Endothelial cell of umbilical vein (primary cell): ENCODE measurements at regions not wholly inside any gene's neighbourhood (a gene's known extent, or its start where the extent isn't known, plus 50 kb on each side); places are given as distances from the start of the nearest gene placed in this dataset.

Experiments
- EZH2 ChIP-seq: IDR thresholded peaks from 2 replicates; pipeline ENCODE4 v1.6.1; 2012; ENCODE audit warnings: borderline replicate concordance, low read depth, mild to moderate bottlenecking, moderate library complexity, low read length, inconsistent platforms; ENCODE audit not compliant: severe bottlenecking
- FOS ChIP-seq: IDR thresholded peaks from 2 replicates; pipeline ENCODE4 v1.6.1; 2011; ENCODE audit warnings: mild to moderate bottlenecking, low read length, moderate library complexity, borderline replicate concordance; ENCODE audit not compliant: insufficient read depth
- JUN ChIP-seq: IDR thresholded peaks from 2 replicates; pipeline ENCODE4 v1.6.1; 2011; ENCODE audit warnings: borderline replicate concordance, low read depth; ENCODE audit not compliant: insufficient read length, insufficient read depth
- MYC ChIP-seq: IDR thresholded peaks from one replicate; pipeline ENCODE4 v1.6.1; 2011; ENCODE audit warnings: mild to moderate bottlenecking, low read depth, low read length
- POLR2A ChIP-seq: IDR thresholded peaks from 2 replicates; pipeline ENCODE4 v1.6.1; 2012; ENCODE audit warnings: low read depth, mild to moderate bottlenecking, control low read depth, low read length
- POLR2AphosphoS5 ChIP-seq: IDR thresholded peaks from 2 replicates; pipeline ENCODE4 v1.6.1; 2012; ENCODE audit warnings: low read depth, mild to moderate bottlenecking, control low read depth, low read length, moderate library complexity; ENCODE audit not compliant: insufficient read depth
- TF ChIP-seq, protein P1 (sequence below), 2 donors: IDR thresholded peaks; 1 replicate in 1 of 2; 2 replicates in 1 of 2; pipeline ENCODE4 v1.5.1; 2011; ENCODE audit warnings: low read length in 2 of 2, mild to moderate bottlenecking in 2 of 2, moderate library complexity in 2 of 2, control low read depth in 1 of 2, inconsistent platforms in 1 of 2, low read depth in 1 of 2; ENCODE audit not compliant: insufficient read depth in 1 of 2; ENCODE audit errors: extremely low read depth in 1 of 2

DNA sequence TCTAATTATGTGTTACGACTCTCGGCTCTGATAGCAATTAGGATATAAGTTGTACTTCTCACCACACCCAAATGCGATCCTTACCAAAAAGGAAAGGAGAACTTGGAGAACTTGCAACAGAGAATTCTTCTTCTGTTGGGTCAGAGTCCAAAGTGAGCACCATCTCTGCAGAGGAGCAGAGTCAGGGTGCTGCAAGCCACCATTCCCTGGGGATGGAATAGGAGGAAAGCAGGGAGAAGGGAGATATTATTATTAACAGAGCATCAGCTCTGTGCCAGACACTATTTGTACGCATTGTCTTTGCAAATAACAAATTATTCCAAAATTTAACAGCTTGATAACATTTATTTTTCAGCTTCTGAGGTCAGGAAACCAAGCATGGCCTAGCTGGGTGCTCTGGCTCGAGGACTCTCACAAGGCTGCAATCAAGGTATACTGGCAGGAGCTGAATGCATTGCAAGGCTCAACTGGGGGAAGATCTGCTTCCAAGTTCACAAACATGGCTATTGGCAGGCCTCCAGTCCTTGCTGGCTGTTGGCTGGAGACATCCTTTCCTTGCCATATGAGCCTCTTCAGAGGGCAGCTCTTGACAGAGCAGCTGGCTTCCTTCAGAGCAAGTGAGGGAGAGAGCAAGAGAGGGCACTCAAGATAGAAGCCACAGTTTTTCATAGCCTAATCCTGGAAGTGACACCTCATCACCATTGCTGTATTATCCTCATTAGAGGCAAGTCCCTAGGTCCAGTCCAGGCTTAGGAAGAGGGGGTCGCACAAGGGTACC, 296.2 kb upstream of the CDH5 start:
- TF ChIP-seq POLR2A: no peak
- TF ChIP-seq, protein P1, sequence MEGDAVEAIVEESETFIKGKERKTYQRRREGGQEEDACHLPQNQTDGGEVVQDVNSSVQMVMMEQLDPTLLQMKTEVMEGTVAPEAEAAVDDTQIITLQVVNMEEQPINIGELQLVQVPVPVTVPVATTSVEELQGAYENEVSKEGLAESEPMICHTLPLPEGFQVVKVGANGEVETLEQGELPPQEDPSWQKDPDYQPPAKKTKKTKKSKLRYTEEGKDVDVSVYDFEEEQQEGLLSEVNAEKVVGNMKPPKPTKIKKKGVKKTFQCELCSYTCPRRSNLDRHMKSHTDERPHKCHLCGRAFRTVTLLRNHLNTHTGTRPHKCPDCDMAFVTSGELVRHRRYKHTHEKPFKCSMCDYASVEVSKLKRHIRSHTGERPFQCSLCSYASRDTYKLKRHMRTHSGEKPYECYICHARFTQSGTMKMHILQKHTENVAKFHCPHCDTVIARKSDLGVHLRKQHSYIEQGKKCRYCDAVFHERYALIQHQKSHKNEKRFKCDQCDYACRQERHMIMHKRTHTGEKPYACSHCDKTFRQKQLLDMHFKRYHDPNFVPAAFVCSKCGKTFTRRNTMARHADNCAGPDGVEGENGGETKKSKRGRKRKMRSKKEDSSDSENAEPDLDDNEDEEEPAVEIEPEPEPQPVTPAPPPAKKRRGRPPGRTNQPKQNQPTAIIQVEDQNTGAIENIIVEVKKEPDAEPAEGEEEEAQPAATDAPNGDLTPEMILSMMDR (IDR thresholded peaks at IDR 0.05; ENCODE audit: extremely low read depth in 1 of 2, insufficient read depth in 1 of 2, low read depth in 1 of 2, low read length in 2 of 2): no peak
- TF ChIP-seq POLR2AphosphoS5: no peak
- TF ChIP-seq JUN: no peak
- TF ChIP-seq EZH2: no peak
- TF ChIP-seq MYC: no peak
- no peak for TF ChIP-seq FOS
